ENCODE measurements at regions not wholly inside any gene's neighbourhood (a gene's known extent, or its start where the extent isn't known, plus 50 kb on each side); places are given as distances from the start of the nearest gene placed in this dataset.

- Histone ChIP-seq H3K27me3 (ENCODE audit: control insufficient read depth, insufficient read depth, low read length) (no peaks in the 10 kb centered on the region), H3K36me3 (ENCODE audit: control insufficient read depth, insufficient read depth, low read length) (no peaks in the 10 kb centered on the region), H3K9me3 (ENCODE audit: control insufficient read depth, insufficient read depth, low read length) (peaks cover 10% of the 10 kb centered on the region), H3K4me3 (ENCODE audit: low read depth, low read length) (no peak overlapping the region), H3K4me1 (ENCODE audit: control insufficient read depth, insufficient read depth, low read length) (no peaks in the 10 kb centered on the region), H3K9ac (ENCODE audit: low read depth, low read length) (no peak overlapping the region)
Observed at GRCh38 chr5:8807636-8808035, 738.2 kb downstream of the SEMA5A start.

DNA sequence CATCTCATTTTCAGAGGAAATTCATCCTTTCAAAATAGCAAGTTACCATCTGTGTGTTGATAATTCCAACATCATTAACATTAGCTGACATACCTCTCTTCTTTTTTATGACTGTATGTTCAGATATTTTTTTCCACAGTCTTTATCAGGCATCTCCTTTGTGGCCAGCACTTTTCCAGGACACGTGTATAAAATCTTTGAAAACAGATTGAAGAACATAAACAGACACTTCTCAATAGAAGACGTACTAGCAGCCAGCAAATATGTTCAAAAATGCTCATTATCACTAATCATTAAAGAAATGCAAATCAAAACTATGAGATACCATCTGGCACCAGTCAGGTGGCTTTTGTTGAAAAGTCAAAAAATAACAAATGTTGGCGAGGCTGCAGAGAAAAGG lies 734.3 kb downstream of the SEMA5A start:
- peaks cover 2% of the 10 kb centered on the region for H3K9me3 ChIP-seq (ENCODE audit: control insufficient read depth, insufficient read depth, low read length)
- H3K9ac ChIP-seq (ENCODE audit: low read depth, low read length): no peak overlapping the region

GRCh38 chr5:8813180-8813579 lies 732.7 kb downstream of the SEMA5A start:
- H3K36me3 ChIP-seq (ENCODE audit: control insufficient read depth, insufficient read depth, low read length): no peaks in the 10 kb centered on the region
- no peaks in the 10 kb centered on the region for H3K27me3 ChIP-seq (ENCODE audit: control insufficient read depth, insufficient read depth, low read length)
- no peak overlapping the region for H3K9ac ChIP-seq (ENCODE audit: low read depth, low read length)
- no peaks in the 10 kb centered on the region for H3K4me1 ChIP-seq (ENCODE audit: control insufficient read depth, insufficient read depth, low read length)
- no peaks in the 10 kb centered on the region for H3K9me3 ChIP-seq (ENCODE audit: control insufficient read depth, insufficient read depth, low read length)
- H3K4me3 ChIP-seq (ENCODE audit: low read depth, low read length): no peak overlapping the region

More for the DNA sequence above, 734.3 kb downstream of the SEMA5A start:
- Histone ChIP-seq H3K27me3 (ENCODE audit: control insufficient read depth, insufficient read depth, low read length) (no peaks in the 10 kb centered on the region), H3K36me3 (ENCODE audit: control insufficient read depth, insufficient read depth, low read length) (no peaks in the 10 kb centered on the region), H3K4me1 (ENCODE audit: control insufficient read depth, insufficient read depth, low read length) (no peaks in the 10 kb centered on the region), H3K4me3 (ENCODE audit: low read depth, low read length) (no peak overlapping the region)

GRCh38 chr5:8814105-8814504 lies 731.8 kb downstream of the SEMA5A start:
- Histone ChIP-seq H3K4me1 (ENCODE audit: control insufficient read depth, insufficient read depth, low read length) (no peaks in the 10 kb centered on the region), H3K9ac (ENCODE audit: low read depth, low read length) (no peak overlapping the region), H3K36me3 (ENCODE audit: control insufficient read depth, insufficient read depth, low read length) (no peaks in the 10 kb centered on the region)

DNA sequence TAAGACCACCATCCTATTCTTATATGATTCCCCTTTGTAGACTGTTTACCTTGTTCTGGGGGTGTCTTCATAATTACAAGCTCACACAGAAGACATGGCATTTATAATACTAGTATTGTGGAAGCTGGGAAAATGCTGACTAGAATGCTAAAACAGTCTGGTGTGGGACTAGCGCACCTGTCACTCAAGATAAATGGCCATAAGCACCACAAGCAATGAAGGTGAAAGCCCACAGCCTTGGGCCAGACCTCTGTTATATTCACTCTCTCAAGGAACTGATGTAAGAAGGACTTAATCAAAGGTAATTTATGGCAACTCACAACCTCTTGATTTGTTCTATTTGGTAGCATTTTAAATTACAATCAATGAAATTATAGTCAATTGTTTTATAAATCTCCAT lies 721.5 kb downstream of the SEMA5A start:
- Histone ChIP-seq H3K9me3 (ENCODE audit: control insufficient read depth, insufficient read depth, low read length) (no peaks in the 10 kb centered on the region), H3K36me3 (ENCODE audit: control insufficient read depth, insufficient read depth, low read length) (no peaks in the 10 kb centered on the region), H3K4me1 (ENCODE audit: control insufficient read depth, insufficient read depth, low read length) (no peaks in the 10 kb centered on the region), H3K9ac (ENCODE audit: low read depth, low read length) (no peak overlapping the region), H3K27me3 (ENCODE audit: control insufficient read depth, insufficient read depth, low read length) (no peaks in the 10 kb centered on the region), H3K4me3 (ENCODE audit: low read depth, low read length) (no peak overlapping the region)

More at GRCh38 chr5:8814105-8814504, 731.8 kb downstream of the SEMA5A start:
- Histone ChIP-seq H3K27me3 (ENCODE audit: control insufficient read depth, insufficient read depth, low read length) (no peaks in the 10 kb centered on the region), H3K9me3 (ENCODE audit: control insufficient read depth, insufficient read depth, low read length) (no peaks in the 10 kb centered on the region), H3K4me3 (ENCODE audit: low read depth, low read length) (no peak overlapping the region)

- Histone ChIP-seq H3K36me3 (ENCODE audit: control insufficient read depth, insufficient read depth, low read length) (no peaks in the 10 kb centered on the region), H3K9ac (ENCODE audit: low read depth, low read length) (no peak overlapping the region), H3K9me3 (ENCODE audit: control insufficient read depth, insufficient read depth, low read length) (no peaks in the 10 kb centered on the region), H3K4me3 (ENCODE audit: low read depth, low read length) (no peak overlapping the region), H3K4me1 (ENCODE audit: control insufficient read depth, insufficient read depth, low read length) (no peaks in the 10 kb centered on the region), H3K27me3 (ENCODE audit: control insufficient read depth, insufficient read depth, low read length) (no peaks in the 10 kb centered on the region)
Observed at GRCh38 chr5:8825139-8825757, 720.6 kb downstream of the SEMA5A start.

GRCh38 chr5:8826508-8826907 lies 719.4 kb downstream of the SEMA5A start:
- H3K4me3 ChIP-seq (ENCODE audit: low read depth, low read length): no peak overlapping the region
- H3K27me3 ChIP-seq (ENCODE audit: control insufficient read depth, insufficient read depth, low read length): no peaks in the 10 kb centered on the region
- H3K36me3 ChIP-seq (ENCODE audit: control insufficient read depth, insufficient read depth, low read length): no peaks in the 10 kb centered on the region
- no peaks in the 10 kb centered on the region for H3K9me3 ChIP-seq (ENCODE audit: control insufficient read depth, insufficient read depth, low read length)
- H3K9ac ChIP-seq (ENCODE audit: low read depth, low read length): no peak overlapping the region
- H3K4me1 ChIP-seq (ENCODE audit: control insufficient read depth, insufficient read depth, low read length): no peaks in the 10 kb centered on the region

DNA sequence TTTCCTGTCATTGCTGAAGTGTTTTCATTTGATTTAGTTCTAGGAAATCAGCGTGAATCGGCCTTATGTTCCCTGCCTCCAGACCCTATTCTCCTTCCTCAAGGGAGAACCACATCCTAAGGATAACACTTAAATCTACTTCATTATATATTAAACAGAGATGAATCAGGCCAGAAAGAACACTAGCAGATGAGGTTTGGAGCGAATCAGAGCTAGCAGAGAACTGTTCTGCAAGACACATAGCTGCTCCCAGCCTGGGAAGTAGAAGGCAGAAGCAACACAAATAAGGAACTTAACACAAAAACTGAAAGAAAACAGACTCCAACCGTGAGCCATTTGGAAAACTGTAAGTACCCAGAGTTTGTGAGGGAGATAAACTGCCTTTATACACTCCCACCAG lies 718.2 kb downstream of the SEMA5A start:
- Histone ChIP-seq H3K36me3 (ENCODE audit: control insufficient read depth, insufficient read depth, low read length) (no peaks in the 10 kb centered on the region), H3K9me3 (ENCODE audit: control insufficient read depth, insufficient read depth, low read length) (no peaks in the 10 kb centered on the region), H3K27me3 (ENCODE audit: control insufficient read depth, insufficient read depth, low read length) (no peaks in the 10 kb centered on the region), H3K4me3 (ENCODE audit: low read depth, low read length) (no peak overlapping the region), H3K9ac (ENCODE audit: low read depth, low read length) (no peak overlapping the region), H3K4me1 (ENCODE audit: control insufficient read depth, insufficient read depth, low read length) (no peaks in the 10 kb centered on the region)

GRCh38 chr5:8828596-8829322 lies 717.1 kb downstream of the SEMA5A start:
- no peak overlapping the region for H3K9ac ChIP-seq (ENCODE audit: low read depth, low read length)
- no peaks in the 10 kb centered on the region for H3K36me3 ChIP-seq (ENCODE audit: control insufficient read depth, insufficient read depth, low read length)
- H3K27me3 ChIP-seq (ENCODE audit: control insufficient read depth, insufficient read depth, low read length): no peaks in the 10 kb centered on the region
- H3K4me3 ChIP-seq (ENCODE audit: low read depth, low read length): peak overlapping the region; percentile 3
- H3K4me1 ChIP-seq (ENCODE audit: control insufficient read depth, insufficient read depth, low read length): no peaks in the 10 kb centered on the region
- no peaks in the 10 kb centered on the region for H3K9me3 ChIP-seq (ENCODE audit: control insufficient read depth, insufficient read depth, low read length)

DNA sequence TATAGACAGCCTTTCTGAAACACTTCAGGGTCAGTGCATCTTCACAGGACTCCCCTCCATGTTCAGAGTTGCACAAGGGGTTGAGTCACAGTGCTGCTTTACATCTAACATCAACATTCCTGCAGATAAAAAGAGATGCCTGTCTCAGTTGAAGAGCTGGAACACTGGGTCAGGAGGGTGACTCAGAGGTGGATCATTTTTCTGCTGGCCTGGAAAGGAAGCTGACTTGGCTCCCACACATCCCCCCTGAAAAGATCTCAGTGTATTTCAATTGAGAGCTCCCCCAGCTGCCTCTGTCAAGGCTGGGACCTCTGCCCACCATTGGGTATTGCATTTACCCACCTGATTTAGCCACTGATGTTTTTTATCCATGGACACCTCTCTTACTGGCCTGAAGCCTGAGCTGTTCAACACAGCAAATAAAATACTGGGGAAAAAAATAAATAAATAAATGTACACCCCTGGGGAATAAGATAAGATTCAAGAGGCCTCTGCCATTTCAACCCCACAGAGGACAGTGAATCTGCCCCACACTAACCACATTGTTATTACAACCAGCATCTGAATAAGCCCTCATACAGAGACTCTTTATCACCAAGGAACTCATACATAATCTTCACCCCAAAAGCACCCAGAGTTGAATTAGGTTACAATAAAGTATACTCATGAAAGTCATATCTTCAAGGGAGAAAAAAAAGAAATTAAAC lies 716.4 kb downstream of the SEMA5A start:
- Histone ChIP-seq H3K36me3 (ENCODE audit: control insufficient read depth, insufficient read depth, low read length) (no peaks in the 10 kb centered on the region), H3K27me3 (ENCODE audit: control insufficient read depth, insufficient read depth, low read length) (no peaks in the 10 kb centered on the region), H3K4me3 (ENCODE audit: low read depth, low read length) (no peak overlapping the region), H3K9ac (ENCODE audit: low read depth, low read length) (no peak overlapping the region), H3K4me1 (ENCODE audit: control insufficient read depth, insufficient read depth, low read length) (no peaks in the 10 kb centered on the region), H3K9me3 (ENCODE audit: control insufficient read depth, insufficient read depth, low read length) (no peaks in the 10 kb centered on the region)

DNA sequence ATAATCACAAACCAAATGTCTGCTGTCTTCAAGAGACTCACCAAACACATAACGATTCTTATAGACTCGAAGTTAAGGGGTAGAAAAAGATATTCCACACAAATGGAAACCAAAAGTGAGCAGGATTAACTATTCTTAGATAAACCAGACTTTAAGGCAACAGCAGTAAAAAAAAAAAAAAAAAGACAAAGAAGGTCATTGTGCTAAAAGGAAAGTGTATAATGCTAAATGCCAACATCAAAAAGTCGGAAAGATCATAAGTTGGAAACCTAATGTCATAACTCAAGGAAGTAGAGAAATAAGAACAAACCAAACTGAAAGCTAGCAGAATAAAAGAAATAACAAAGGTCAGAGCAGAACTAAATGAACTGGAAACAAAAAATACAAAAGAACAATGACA lies 714.6 kb downstream of the SEMA5A start:
- H3K36me3 ChIP-seq (ENCODE audit: control insufficient read depth, insufficient read depth, low read length): no peaks in the 10 kb centered on the region
- H3K4me1 ChIP-seq (ENCODE audit: control insufficient read depth, insufficient read depth, low read length): no peaks in the 10 kb centered on the region
- H3K27me3 ChIP-seq (ENCODE audit: control insufficient read depth, insufficient read depth, low read length): no peaks in the 10 kb centered on the region
- H3K9me3 ChIP-seq (ENCODE audit: control insufficient read depth, insufficient read depth, low read length): no peaks in the 10 kb centered on the region
- no peak overlapping the region for H3K9ac ChIP-seq (ENCODE audit: low read depth, low read length)
- no peak overlapping the region for H3K4me3 ChIP-seq (ENCODE audit: low read depth, low read length)

- Histone ChIP-seq H3K9ac (ENCODE audit: low read depth, low read length) (no peak overlapping the region), H3K27me3 (ENCODE audit: control insufficient read depth, insufficient read depth, low read length) (no peaks in the 10 kb centered on the region), H3K36me3 (ENCODE audit: control insufficient read depth, insufficient read depth, low read length) (no peaks in the 10 kb centered on the region), H3K9me3 (ENCODE audit: control insufficient read depth, insufficient read depth, low read length) (no peaks in the 10 kb centered on the region), H3K4me3 (ENCODE audit: low read depth, low read length) (no peak overlapping the region), H3K4me1 (ENCODE audit: control insufficient read depth, insufficient read depth, low read length) (no peaks in the 10 kb centered on the region)
Observed at GRCh38 chr5:8831854-8832253, 714.0 kb downstream of the SEMA5A start.
